Panc1 (cell line): ENCODE measurements at regions not wholly inside any gene's neighbourhood (a gene's known extent, or its start where the extent isn't known, plus 50 kb on each side); places are given as distances from the start of the nearest gene placed in this dataset.

ENCODE experiments used
- REST ChIP-seq, 2 experiments: IDR thresholded peaks; 2 replicates each; pipeline ENCODE4 v1.6.1; 2011 to 2012; ENCODE audit warnings: low read depth in 2 of 2, control low read depth in 1 of 2, low read length in 1 of 2, mild to moderate bottlenecking in 1 of 2, moderate library complexity in 1 of 2; ENCODE audit not compliant: insufficient read depth in 1 of 2
- TF ChIP-seq, protein P1 (sequence below): fragments of 450-650 bp; IDR thresholded peaks from 2 replicates; pipeline ENCODE4 v1.5.1; 2017; ENCODE audit warnings: mild to moderate bottlenecking

- TF ChIP-seq, protein P1, sequence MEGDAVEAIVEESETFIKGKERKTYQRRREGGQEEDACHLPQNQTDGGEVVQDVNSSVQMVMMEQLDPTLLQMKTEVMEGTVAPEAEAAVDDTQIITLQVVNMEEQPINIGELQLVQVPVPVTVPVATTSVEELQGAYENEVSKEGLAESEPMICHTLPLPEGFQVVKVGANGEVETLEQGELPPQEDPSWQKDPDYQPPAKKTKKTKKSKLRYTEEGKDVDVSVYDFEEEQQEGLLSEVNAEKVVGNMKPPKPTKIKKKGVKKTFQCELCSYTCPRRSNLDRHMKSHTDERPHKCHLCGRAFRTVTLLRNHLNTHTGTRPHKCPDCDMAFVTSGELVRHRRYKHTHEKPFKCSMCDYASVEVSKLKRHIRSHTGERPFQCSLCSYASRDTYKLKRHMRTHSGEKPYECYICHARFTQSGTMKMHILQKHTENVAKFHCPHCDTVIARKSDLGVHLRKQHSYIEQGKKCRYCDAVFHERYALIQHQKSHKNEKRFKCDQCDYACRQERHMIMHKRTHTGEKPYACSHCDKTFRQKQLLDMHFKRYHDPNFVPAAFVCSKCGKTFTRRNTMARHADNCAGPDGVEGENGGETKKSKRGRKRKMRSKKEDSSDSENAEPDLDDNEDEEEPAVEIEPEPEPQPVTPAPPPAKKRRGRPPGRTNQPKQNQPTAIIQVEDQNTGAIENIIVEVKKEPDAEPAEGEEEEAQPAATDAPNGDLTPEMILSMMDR, result no peak
- no peak for TF ChIP-seq REST (IDR thresholded peaks at IDR 0.05; ENCODE audit: insufficient read depth in 1 of 2, low read depth in 2 of 2, low read length in 1 of 2)
Measured at GRCh38 chr2:16287831-16288230, 347.5 kb downstream of the MYCN start.
